Vagina (tissue), 2 donors: ENCODE measurements at regions not wholly inside any gene's neighbourhood (a gene's known extent, or its start where the extent isn't known, plus 50 kb on each side); places are given as distances from the start of the nearest gene placed in this dataset.
A peak's percentile ranks its signal among the peaks of the same experiment; 100 is the strongest.

Experiments used
- DNase-seq, 2 donors: peaks; one replicate each; pipeline ENCODE4 v3.0.0-alpha.2; 2017; ENCODE audit errors: extremely low spot score in 2 of 2
- H3K27ac ChIP-seq: fragments of 200-600 bp; sonication (generic); one replicate; pipeline ENCODE4 v1.5.1; 2019
- H3K27me3 ChIP-seq: fragments of 200-600 bp; sonication (generic); one replicate; pipeline ENCODE4 v1.5.1; 2019
- H3K36me3 ChIP-seq, 2 donors: fragments of 200-600 bp; sonication (generic); one replicate each; pipeline ENCODE4 v1.5.1; 2017 to 2019
- H3K4me1 ChIP-seq: fragments of 200-600 bp; sonication (generic); one replicate; pipeline ENCODE4 v1.5.1; 2019
- H3K4me3 ChIP-seq, 2 donors: fragments of 200-600 bp; sonication (generic); 1 replicate in 1 of 2; 2 replicates in 1 of 2; pipeline ENCODE4 v1.5.1; 2016 to 2019
- H3K9me3 ChIP-seq: fragments of 200-600 bp; sonication (generic); one replicate; pipeline ENCODE4 v1.5.1; 2019
- CTCF ChIP-seq, 3 experiments: fragments of 450-650 bp in 2 of 3; fragments of 200-600 bp in 1 of 3; sonication (generic) in 1 of 3; IDR thresholded peaks; one replicate each; pipeline ENCODE4 v1.5.1; 2017 to 2019; ENCODE audit warnings: antibody characterized with exemption in 3 of 3, mild to moderate bottlenecking in 2 of 3, moderate library complexity in 2 of 3
- POLR2A ChIP-seq, 2 donors: fragments of 450-650 bp; IDR thresholded peaks; one replicate each; pipeline ENCODE4 v1.6.1; 2017; ENCODE audit warnings: antibody characterized with exemption in 2 of 2, mild to moderate bottlenecking in 2 of 2, moderate library complexity in 2 of 2
- POLR2AphosphoS5 ChIP-seq, 2 donors: sonication (generic); formaldehyde crosslinking; IDR thresholded peaks; one replicate each; pipeline ENCODE4 v1.9.0; 2017; ENCODE audit warnings: antibody characterized with exemption in 2 of 2, mild to moderate bottlenecking in 2 of 2, low read depth in 1 of 2; ENCODE audit not compliant: insufficient read depth in 1 of 2
- intact Hi-C: fragments of 100-400 bp; cut with DNase I; formaldehyde crosslinking; loops from one replicate; pipeline ENCODE4 v1.15.1; 2023

- peak in 1 of 2 donors; percentile 52 for DNase-seq
- Histone ChIP-seq H3K4me3 (no peak overlapping the region), H3K36me3 (no peaks in the 10 kb centered on the region), H3K27me3 (no peaks in the 10 kb centered on the region), H3K4me1 (no peaks in the 10 kb centered on the region), H3K27ac (no peak overlapping the region), H3K9me3 (no peaks in the 10 kb centered on the region)
- intact Hi-C loops, result no loop called here
- TF ChIP-seq POLR2A (IDR thresholded peaks at IDR 0.05), result no peak
- no peak for TF ChIP-seq POLR2AphosphoS5 (IDR thresholded peaks at IDR 0.05; ENCODE audit: insufficient read depth in 1 of 2, low read depth in 1 of 2)
- no peak for TF ChIP-seq CTCF (IDR thresholded peaks at IDR 0.05)
Observed at GRCh38 chr6:1251198-1252155, 60.4 kb upstream of the FOXQ1 start.

GRCh38 chr6:1250489-1251197, 61.3 kb upstream of the FOXQ1 start:
- peak in 1 of 2 donors; percentile 52 for DNase-seq
- H3K27ac ChIP-seq, result no peak overlapping the region

GRCh38 chr6:1247894-1248293, 64.0 kb upstream of the FOXQ1 start:
- H3K4me1 ChIP-seq, result no peaks in the 10 kb centered on the region
- no peaks in the 10 kb centered on the region for H3K9me3 ChIP-seq
- no peak for DNase-seq
- TF ChIP-seq POLR2AphosphoS5 (IDR thresholded peaks at IDR 0.05; ENCODE audit: insufficient read depth in 1 of 2, low read depth in 1 of 2) (no peak), POLR2A (IDR thresholded peaks at IDR 0.05) (no peak), CTCF (IDR thresholded peaks at IDR 0.05) (no peak)
- no peaks in the 10 kb centered on the region for H3K27me3 ChIP-seq
- H3K4me3 ChIP-seq, result no peak overlapping the region
- intact Hi-C loops, result no loop called here
- H3K27ac ChIP-seq, result no peak overlapping the region
- no peaks in the 10 kb centered on the region for H3K36me3 ChIP-seq

More at GRCh38 chr6:1250489-1251197, 61.3 kb upstream of the FOXQ1 start:
- H3K4me1 ChIP-seq, result no peaks in the 10 kb centered on the region
- H3K4me3 ChIP-seq, result no peak overlapping the region
- intact Hi-C loops, result no loop called here
- TF ChIP-seq CTCF (IDR thresholded peaks at IDR 0.05), result no peak
- no peak for TF ChIP-seq POLR2AphosphoS5 (IDR thresholded peaks at IDR 0.05; ENCODE audit: insufficient read depth in 1 of 2, low read depth in 1 of 2)
- no peak for TF ChIP-seq POLR2A (IDR thresholded peaks at IDR 0.05)
- no peaks in the 10 kb centered on the region for H3K36me3 ChIP-seq
- no peaks in the 10 kb centered on the region for H3K27me3 ChIP-seq
- no peaks in the 10 kb centered on the region for H3K9me3 ChIP-seq

- H3K27me3 ChIP-seq, result no peaks in the 10 kb centered on the region
- intact Hi-C loops, result no loop called here
- TF ChIP-seq POLR2A (IDR thresholded peaks at IDR 0.05) (no peak), POLR2AphosphoS5 (IDR thresholded peaks at IDR 0.05; ENCODE audit: insufficient read depth in 1 of 2, low read depth in 1 of 2) (peak in 1 of 2 donors; percentile 17)
- no peak overlapping the region for H3K4me3 ChIP-seq
- no peaks in the 10 kb centered on the region for H3K36me3 ChIP-seq
- H3K4me1 ChIP-seq, result no peaks in the 10 kb centered on the region
- no peak for DNase-seq
- no peak overlapping the region for H3K27ac ChIP-seq
- H3K9me3 ChIP-seq, result no peaks in the 10 kb centered on the region
Observed at GRCh38 chr6:1247056-1247455, 64.8 kb upstream of the FOXQ1 start.

- no peak overlapping the region for H3K4me3 ChIP-seq
- intact Hi-C loops, result no loop called here
- H3K9me3 ChIP-seq, result no peaks in the 10 kb centered on the region
- H3K36me3 ChIP-seq, result no peaks in the 10 kb centered on the region
- TF ChIP-seq POLR2A (IDR thresholded peaks at IDR 0.05), result no peak
- TF ChIP-seq CTCF (IDR thresholded peaks at IDR 0.05), result no peak
- TF ChIP-seq POLR2AphosphoS5 (IDR thresholded peaks at IDR 0.05; ENCODE audit: insufficient read depth in 1 of 2, low read depth in 1 of 2), result no peak
- DNase-seq, result peak in 1 of 2 donors; percentile 79
- no peaks in the 10 kb centered on the region for H3K27me3 ChIP-seq
- no peak overlapping the region for H3K27ac ChIP-seq
- H3K4me1 ChIP-seq, result no peaks in the 10 kb centered on the region
Observed at GRCh38 chr6:1244941-1245340, 67.0 kb upstream of the FOXQ1 start.
